ENCODE measurements at regions not wholly inside any gene's neighbourhood (a gene's known extent, or its start where the extent isn't known, plus 50 kb on each side); places are given as distances from the start of the nearest gene placed in this dataset.

DNA sequence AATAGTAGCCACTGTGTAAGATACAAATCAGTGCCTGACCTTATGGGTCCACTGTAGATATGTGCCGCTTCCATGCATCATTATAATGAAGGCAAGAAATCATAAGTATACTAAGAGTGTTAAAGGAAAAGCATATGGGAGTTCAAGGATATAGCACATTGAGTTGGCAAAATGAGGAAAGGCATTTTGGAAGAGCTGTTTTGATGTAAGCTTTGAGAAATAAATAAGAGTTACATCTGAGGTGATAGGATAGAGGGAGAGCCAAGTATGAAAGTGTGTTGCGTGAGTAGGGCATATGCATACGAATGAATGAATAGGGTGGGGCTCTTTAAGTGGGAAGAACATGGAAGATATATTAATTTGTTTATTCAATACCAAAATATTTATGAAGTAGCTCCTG lies 101.0 kb upstream of the DMAC1 start (continued):
- TF ChIP-seq POLR2AphosphoS5 (IDR thresholded peaks at IDR 0.05; ENCODE audit: low read depth, low read length) (no peak), ZNF274 (IDR thresholded peaks at IDR 0.05; ENCODE audit: borderline replicate concordance, extremely low read depth, low read length) (no peak), HDAC6 (IDR thresholded peaks at IDR 0.05; ENCODE audit: low read depth, low read length) (no peak), EZH2 (IDR thresholded peaks at IDR 0.05; ENCODE audit: low read depth, low read length, severe bottlenecking) (no peak), KDM4A (IDR thresholded peaks at IDR 0.05; ENCODE audit: low read depth, low read length, severe bottlenecking) (no peak), ASH2L (IDR thresholded peaks at IDR 0.05; ENCODE audit: low read length) (no peak), MAFK (IDR thresholded peaks at IDR 0.05; ENCODE audit: low read depth, low read length) (no peak)
